ENCODE measurements at regions not wholly inside any gene's neighbourhood (a gene's known extent, or its start where the extent isn't known, plus 50 kb on each side); places are given as distances from the start of the nearest gene placed in this dataset.

DNA sequence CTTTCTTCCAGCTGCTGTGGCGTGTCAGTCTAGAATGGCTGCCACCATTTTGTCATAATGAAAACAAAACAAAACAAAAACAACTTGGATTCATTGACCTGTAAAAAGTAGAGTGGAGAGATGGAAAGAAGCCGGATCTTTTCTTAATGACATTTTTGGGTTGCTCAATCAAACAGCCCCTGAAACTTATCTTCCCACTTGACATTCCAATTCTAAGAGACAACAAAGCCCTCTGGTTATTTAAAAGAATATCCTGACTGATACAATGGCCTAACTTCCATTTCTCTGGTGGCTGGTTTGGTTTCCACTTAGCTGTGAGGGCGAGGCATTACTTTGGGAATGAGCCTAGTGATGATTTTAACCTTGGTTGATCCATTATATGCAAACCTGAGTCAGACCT is 123.7 kb downstream of the AQP4 start:
- DNase-seq, result no peak

DNA sequence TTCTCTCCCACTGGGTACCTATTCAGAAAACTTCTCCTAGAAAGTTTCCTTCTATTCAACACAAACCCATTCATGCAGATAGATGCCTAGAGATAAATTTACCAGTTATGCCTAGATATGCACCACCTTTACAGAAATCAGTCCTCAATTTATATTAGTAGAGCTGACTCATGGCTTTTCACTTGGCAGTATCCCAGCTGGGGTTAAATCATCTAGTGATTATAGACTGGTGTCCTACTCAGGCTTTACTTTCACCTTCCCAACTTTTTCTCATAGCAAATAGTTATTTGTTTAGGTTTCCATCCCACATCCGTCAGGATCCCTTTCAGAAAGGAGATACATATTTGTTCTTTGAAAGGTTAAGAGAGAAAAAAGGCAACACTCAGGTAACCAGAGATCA is 124.5 kb downstream of the AQP4 start:
- no peak for DNase-seq

DNA sequence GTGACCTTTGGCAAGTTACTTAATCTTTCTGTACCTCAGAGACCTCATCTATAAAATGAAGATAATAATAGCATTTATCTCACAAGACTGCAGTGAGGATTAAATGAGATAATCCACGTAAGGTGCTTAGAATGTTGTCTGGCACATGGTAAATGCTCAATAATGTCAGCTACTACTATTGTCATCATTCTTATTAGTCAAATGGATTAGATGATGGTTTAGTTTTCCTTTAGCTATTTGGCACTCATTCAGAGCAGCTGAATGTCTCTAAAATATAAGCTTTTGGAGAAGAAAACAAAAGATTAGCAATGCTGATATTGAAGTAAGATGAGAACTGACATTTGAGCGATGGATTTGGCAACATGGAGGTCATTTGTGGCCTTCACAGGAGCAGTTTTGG is 125.1 kb downstream of the AQP4 start:
- DNase-seq, result no peak

DNA sequence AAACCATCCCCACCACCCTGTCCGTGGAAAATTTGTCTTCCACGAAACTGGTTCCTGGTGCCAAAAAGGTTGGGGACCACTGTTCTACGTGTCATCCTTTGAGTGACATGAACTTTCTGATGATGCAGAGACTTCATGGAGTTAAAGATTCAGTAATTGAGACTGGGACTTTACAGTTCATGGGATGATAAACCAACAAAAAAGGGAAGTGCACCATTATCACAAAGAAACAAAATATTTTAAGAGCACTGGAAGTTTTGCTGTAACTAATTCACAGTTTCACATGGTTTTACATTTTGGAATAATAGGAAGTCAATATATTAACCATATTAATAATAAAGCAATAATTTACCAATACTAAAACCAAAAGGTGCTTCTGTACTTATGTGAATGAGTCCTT is 126.8 kb downstream of the AQP4 start:
- no peak for DNase-seq

- no peak for DNase-seq
Measured at GRCh38 chr18:26736301-26736700, 129.2 kb downstream of the AQP4 start.

- DNase-seq, result no peak
Measured at GRCh38 chr18:26734760-26735159, 130.7 kb downstream of the AQP4 start.

DNA sequence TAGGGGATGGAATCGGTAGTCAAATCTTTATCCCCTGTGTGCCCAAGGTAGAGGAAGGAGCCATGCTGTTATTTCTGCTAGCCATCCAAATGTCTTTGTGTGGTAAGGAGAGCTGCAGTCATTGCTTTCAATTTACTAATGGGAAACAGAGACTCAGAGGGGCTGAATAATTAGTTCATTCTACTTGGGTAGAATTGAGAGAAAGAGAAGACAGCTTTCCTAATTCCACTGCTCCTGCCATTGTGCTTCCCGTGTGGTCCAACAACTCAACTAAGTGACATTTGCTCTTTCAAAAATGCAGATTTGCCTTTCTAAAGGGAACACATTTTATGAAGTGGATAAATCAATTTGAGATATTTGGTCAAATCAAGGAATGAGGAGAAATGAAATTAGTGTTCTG is 136.1 kb downstream of the AQP4 start:
- no peak for DNase-seq

- DNase-seq, result no peak
Measured at GRCh38 chr18:26729008-26729407, 136.5 kb downstream of the AQP4 start.

DNA sequence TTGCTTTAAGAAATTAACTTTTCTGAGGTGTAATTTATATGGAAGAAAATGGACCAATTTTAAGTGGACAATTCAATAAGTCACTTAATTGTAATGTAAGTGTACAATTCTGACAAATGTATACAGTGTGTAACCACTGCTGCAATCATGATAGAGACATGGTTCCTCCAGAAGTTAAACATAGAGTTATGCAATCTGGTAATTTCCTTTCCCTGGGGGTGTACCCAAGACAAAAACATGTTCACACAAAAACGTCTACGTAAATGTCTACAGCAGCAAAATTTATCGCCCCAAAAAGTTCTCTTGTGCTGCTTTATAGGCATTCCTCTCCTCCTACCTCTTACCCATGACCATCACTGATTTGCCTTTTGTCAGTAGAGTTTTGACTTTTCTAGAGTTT is 141.5 kb downstream of the AQP4 start:
- no peak for DNase-seq

- no peak for DNase-seq
Measured at GRCh38 chr18:26722565-26722931, 143.0 kb downstream of the AQP4 start.

- DNase-seq, result no peak
Measured at GRCh38 chr18:26721854-26722564, 143.5 kb downstream of the AQP4 start.

DNA sequence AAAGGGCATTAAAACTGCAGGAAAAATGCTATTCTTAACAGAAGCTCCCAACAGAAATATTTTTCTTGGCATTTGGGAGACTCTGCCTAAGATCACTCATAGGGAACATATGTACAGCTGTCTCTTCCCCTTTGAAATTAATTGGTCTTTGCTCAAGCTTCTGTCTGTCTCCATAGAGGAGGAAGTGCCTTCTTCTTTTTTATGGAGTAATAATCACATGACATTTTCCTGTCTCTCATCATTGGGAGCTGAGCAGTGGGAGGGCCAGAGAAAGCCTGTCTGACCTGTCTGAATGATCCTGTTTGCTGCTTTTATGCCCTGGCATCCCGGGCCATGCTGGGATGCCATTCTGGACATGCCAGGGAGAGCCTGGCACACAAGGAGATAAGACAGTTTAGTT is 145.6 kb downstream of the AQP4 start:
- DNase-seq, result no peak

- no peak for DNase-seq
Measured at GRCh38 chr18:26717123-26717719, 148.3 kb downstream of the AQP4 start.

DNA sequence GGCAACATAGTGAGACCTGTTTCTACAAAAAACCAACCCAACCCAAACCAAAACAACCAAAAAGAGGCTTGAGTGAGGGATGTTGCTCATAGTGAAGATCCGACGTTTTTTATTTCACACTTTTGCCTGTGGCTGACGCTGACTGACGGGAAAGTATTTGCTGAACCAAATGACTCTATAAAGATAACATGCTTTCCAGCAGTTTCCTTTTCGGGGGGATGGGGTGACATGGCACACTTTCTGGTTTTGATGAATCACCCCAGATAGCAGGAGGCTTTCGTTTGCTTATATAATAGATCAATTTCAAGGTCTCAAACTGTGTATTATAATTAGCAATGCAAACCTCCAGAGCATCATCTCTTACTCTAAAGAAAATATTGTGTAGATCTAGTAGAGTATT is 150.8 kb downstream of the AQP4 start:
- DNase-seq, result no peak

DNA sequence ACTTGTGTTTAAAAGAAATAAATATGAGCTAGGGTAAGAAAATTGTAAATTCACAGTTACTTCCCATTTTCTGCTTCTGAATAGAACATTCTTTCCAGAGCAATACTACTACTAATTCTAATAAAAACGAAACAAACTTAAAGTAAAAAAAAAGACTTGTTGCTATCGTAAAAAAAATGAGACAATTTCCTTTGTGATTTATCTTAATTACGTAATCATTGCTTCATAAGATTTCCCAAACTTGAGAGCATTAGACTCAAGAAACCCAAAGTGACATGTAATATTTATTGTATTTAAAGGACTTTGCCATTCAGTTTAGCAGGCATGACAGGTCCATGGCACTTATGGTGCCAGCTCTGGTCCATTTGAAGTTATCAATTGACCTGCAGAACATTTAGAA is 153.8 kb downstream of the AQP4 start:
- DNase-seq, result no peak

- DNase-seq, result no peak
Measured at GRCh38 chr18:26710470-26711096, 154.9 kb downstream of the AQP4 start.

GRCh38 chr18:26709897-26710296 is 155.6 kb downstream of the AQP4 start:
- DNase-seq, result no peak

GRCh38 chr18:26708806-26709716 is 156.4 kb downstream of the AQP4 start:
- no peak for DNase-seq

GRCh38 chr18:26706911-26707351 is 158.6 kb downstream of the AQP4 start:
- no peak for DNase-seq

DNA sequence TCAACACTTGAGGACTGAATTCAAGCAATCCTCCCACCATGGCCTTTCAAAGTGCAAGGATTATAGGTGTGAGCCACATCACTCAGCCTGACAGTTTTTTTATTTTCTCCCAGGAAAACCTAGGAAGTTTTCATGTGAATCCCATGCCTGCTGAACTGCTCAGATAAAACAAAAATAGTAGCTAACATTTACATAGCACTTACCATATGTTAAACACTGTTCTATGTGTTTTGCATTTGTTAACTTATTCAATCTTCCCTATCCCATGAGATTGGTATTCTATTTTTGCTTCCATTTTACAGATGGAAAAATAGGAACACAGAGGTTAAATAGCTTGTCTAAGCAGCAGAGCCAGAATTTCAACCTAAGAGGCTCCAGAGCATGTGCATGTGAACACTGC is 157.4 kb upstream of the KCTD1 start:
- DNase-seq, result no peak

GRCh38 chr18:26703170-26703930 is 155.0 kb upstream of the KCTD1 start:
- DNase-seq, result no peak

DNA sequence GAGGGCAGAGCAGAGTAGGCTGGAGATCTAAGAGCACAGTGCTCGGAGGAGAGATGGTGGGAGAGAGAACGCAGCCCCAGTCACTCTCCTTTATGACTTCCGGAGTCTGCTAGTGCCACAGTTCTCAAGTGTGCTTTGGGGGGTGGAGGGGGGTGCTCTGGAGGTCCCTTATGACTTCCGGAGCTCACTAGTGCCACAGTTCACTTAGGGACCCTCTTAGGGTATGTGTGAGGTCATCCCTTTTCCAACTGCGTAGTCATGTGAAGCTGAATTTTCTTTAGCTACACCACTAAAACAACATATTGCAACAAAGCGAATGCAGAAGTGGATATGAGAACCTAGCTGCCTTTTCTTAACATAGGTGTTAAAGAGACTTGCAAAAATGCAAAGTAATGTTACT is 153.7 kb upstream of the KCTD1 start:
- DNase-seq, result no peak
